ENCODE measurements at regions not wholly inside any gene's neighbourhood (a gene's known extent, or its start where the extent isn't known, plus 50 kb on each side); places are given as distances from the start of the nearest gene placed in this dataset.
"Not testable (repeated sequence)": the region's sequence is repeated elsewhere in the genome, so short reads cannot be mapped to it uniquely, and the experiment has no call there.

GRCh38 chr7:1352656-1353271, 106.5 kb downstream of the MICALL2 start:
- no peak for TF ChIP-seq CTCF (IDR thresholded peaks at IDR 0.05; ENCODE audit: unreplicated experiment)
- intact Hi-C loops (cut with micrococcal nuclease) = no loop called here
- no peaks in the 10 kb centered on the region for H3K36me3 Mint-ChIP-seq (ENCODE audit: insufficient read depth, unreplicated experiment)
- CTCF ChIA-PET = no interaction called here
- BruUV-seq (replicated peaks) = no TSS peak
- H3K9me3 Mint-ChIP-seq (ENCODE audit: unreplicated experiment) = no peaks in the 10 kb centered on the region
- H3K4me1 Mint-ChIP-seq (ENCODE audit: insufficient read depth, unreplicated experiment) = no peaks in the 10 kb centered on the region
- no peak for DNase-seq (ENCODE audit: unreplicated experiment)
- POLR2A ChIA-PET = no interaction called here
- no peak overlapping the region for H3K4me3 Mint-ChIP-seq (ENCODE audit: unreplicated experiment)
- peaks cover 52% of the 10 kb centered on the region for H3K27me3 Mint-ChIP-seq (ENCODE audit: insufficient read depth, unreplicated experiment)
- no peak overlapping the region for H3K27ac Mint-ChIP-seq (ENCODE audit: low read depth, unreplicated experiment)

GRCh38 chr7:1354661-1355567, 104.4 kb downstream of the MICALL2 start:
- Mint-ChIP-seq H3K27ac (ENCODE audit: low read depth, unreplicated experiment) (no peak overlapping the region), H3K36me3 (ENCODE audit: insufficient read depth, unreplicated experiment) (no peaks in the 10 kb centered on the region), H3K4me1 (ENCODE audit: insufficient read depth, unreplicated experiment) (no peaks in the 10 kb centered on the region), H3K4me3 (ENCODE audit: unreplicated experiment) (no peak overlapping the region), H3K27me3 (ENCODE audit: insufficient read depth, unreplicated experiment) (peaks cover 31% of the 10 kb centered on the region), H3K9me3 (ENCODE audit: unreplicated experiment) (no peaks in the 10 kb centered on the region)
- intact Hi-C loops (cut with micrococcal nuclease) = no loop called here
- ChIA-PET POLR2A (interaction anchor here (0.6 to 0.8 kb wide), 3 partner anchors 11 to 628 kb away, joined by 3 to 5 read pairs (median 3); partner anchors contain the start of gene DNAAF5), CTCF (no interaction called here)
- TF ChIP-seq CTCF (IDR thresholded peaks at IDR 0.05; ENCODE audit: unreplicated experiment) = no peak
- BruUV-seq (replicated peaks) = no TSS peak
- DNase-seq (ENCODE audit: unreplicated experiment) = no peak

- CTCF ChIA-PET = no interaction called here
- no peak for DNase-seq (ENCODE audit: unreplicated experiment)
- POLR2A ChIA-PET = interaction anchor here (0.6 to 0.7 kb wide), 2 partner anchors 11 to 629 kb away, joined by 3 to 5 read pairs; partner anchors contain the start of gene DNAAF5
Observed at GRCh38 chr7:1355568-1356340, 103.5 kb downstream of the MICALL2 start.

GRCh38 chr7:1356853-1357252, 102.4 kb downstream of the MICALL2 start:
- intact Hi-C loops (cut with micrococcal nuclease) = not testable (repeated sequence)

More at GRCh38 chr7:1355568-1356340, 103.5 kb downstream of the MICALL2 start:
- Mint-ChIP-seq H3K4me3 (ENCODE audit: unreplicated experiment) (no peak overlapping the region), H3K27ac (ENCODE audit: low read depth, unreplicated experiment) (no peak overlapping the region), H3K36me3 (ENCODE audit: insufficient read depth, unreplicated experiment) (no peaks in the 10 kb centered on the region), H3K9me3 (ENCODE audit: unreplicated experiment) (no peaks in the 10 kb centered on the region), H3K27me3 (ENCODE audit: insufficient read depth, unreplicated experiment) (peaks cover 22% of the 10 kb centered on the region), H3K4me1 (ENCODE audit: insufficient read depth, unreplicated experiment) (no peaks in the 10 kb centered on the region)
- intact Hi-C loops (cut with micrococcal nuclease) = no loop called here
- no peak for TF ChIP-seq CTCF (IDR thresholded peaks at IDR 0.05; ENCODE audit: unreplicated experiment)
- BruUV-seq (replicated peaks) = no TSS peak

GRCh38 chr7:1357260-1357600, 102.0 kb downstream of the MICALL2 start:
- peaks cover 14% of the 10 kb centered on the region for H3K27me3 Mint-ChIP-seq (ENCODE audit: insufficient read depth, unreplicated experiment)
- H3K27ac Mint-ChIP-seq (ENCODE audit: low read depth, unreplicated experiment); intact Hi-C loops (cut with micrococcal nuclease); BruUV-seq (replicated peaks); H3K4me1 Mint-ChIP-seq (ENCODE audit: insufficient read depth, unreplicated experiment); POLR2A ChIA-PET; H3K9me3 Mint-ChIP-seq (ENCODE audit: unreplicated experiment); H3K4me3 Mint-ChIP-seq (ENCODE audit: unreplicated experiment); CTCF ChIA-PET; H3K36me3 Mint-ChIP-seq (ENCODE audit: insufficient read depth, unreplicated experiment); DNase-seq (ENCODE audit: unreplicated experiment): not testable (repeated sequence)

More at GRCh38 chr7:1356853-1357252, 102.4 kb downstream of the MICALL2 start:
- H3K27ac Mint-ChIP-seq (ENCODE audit: low read depth, unreplicated experiment); H3K4me3 Mint-ChIP-seq (ENCODE audit: unreplicated experiment); H3K9me3 Mint-ChIP-seq (ENCODE audit: unreplicated experiment); CTCF ChIA-PET; BruUV-seq (replicated peaks); DNase-seq (ENCODE audit: unreplicated experiment); H3K4me1 Mint-ChIP-seq (ENCODE audit: insufficient read depth, unreplicated experiment); POLR2A ChIA-PET; H3K36me3 Mint-ChIP-seq (ENCODE audit: insufficient read depth, unreplicated experiment): not testable (repeated sequence)
- H3K27me3 Mint-ChIP-seq (ENCODE audit: insufficient read depth, unreplicated experiment) = peaks cover 14% of the 10 kb centered on the region
